ENCODE measurements at regions not wholly inside any gene's neighbourhood (a gene's known extent, or its start where the extent isn't known, plus 50 kb on each side); places are given as distances from the start of the nearest gene placed in this dataset.
"Not testable (repeated sequence)": the region's sequence is repeated elsewhere in the genome, so short reads cannot be mapped to it uniquely, and the experiment has no call there.

- in situ Hi-C loops (cut with MboI; ENCODE audit: low pct_unique_long_range_greater_than_20kb, low sequenced_read_pairs, unreplicated experiment), result no loop called here
- no peak for TF ChIP-seq CTCF (IDR thresholded peaks at IDR 0.05; ENCODE audit: extremely low read depth, insufficient read depth, missing control alignments)
- no peak for DNase-seq (ENCODE audit: low spot score)
Observed at GRCh38 chr11:42974510-42975179, 337.2 kb upstream of the API5 start.

- TF ChIP-seq CTCF (IDR thresholded peaks at IDR 0.05; ENCODE audit: extremely low read depth, insufficient read depth, missing control alignments), result no peak
- in situ Hi-C loops (cut with MboI; ENCODE audit: low pct_unique_long_range_greater_than_20kb, low sequenced_read_pairs, unreplicated experiment), result no loop called here
- DNase-seq (ENCODE audit: low spot score), result no peak
Observed at GRCh38 chr11:42975180-42975529, 336.6 kb upstream of the API5 start.

GRCh38 chr11:42976636-42977217, 335.1 kb upstream of the API5 start:
- TF ChIP-seq CTCF (IDR thresholded peaks at IDR 0.05; ENCODE audit: extremely low read depth, insufficient read depth, missing control alignments), result no peak
- no peak for DNase-seq (ENCODE audit: low spot score)
- in situ Hi-C loops (cut with MboI; ENCODE audit: low pct_unique_long_range_greater_than_20kb, low sequenced_read_pairs, unreplicated experiment), result no loop called here

- in situ Hi-C loops (cut with MboI; ENCODE audit: low pct_unique_long_range_greater_than_20kb, low sequenced_read_pairs, unreplicated experiment), result no loop called here
- no peak for DNase-seq (ENCODE audit: low spot score)
- no peak for TF ChIP-seq CTCF (IDR thresholded peaks at IDR 0.05; ENCODE audit: extremely low read depth, insufficient read depth, missing control alignments)
Observed at GRCh38 chr11:42992594-42992993, 319.2 kb upstream of the API5 start.

GRCh38 chr11:42996421-42997307, 315.1 kb upstream of the API5 start:
- in situ Hi-C loops (cut with MboI; ENCODE audit: low pct_unique_long_range_greater_than_20kb, low sequenced_read_pairs, unreplicated experiment), result no loop called here
- DNase-seq (ENCODE audit: low spot score), result no peak
- no peak for TF ChIP-seq CTCF (IDR thresholded peaks at IDR 0.05; ENCODE audit: extremely low read depth, insufficient read depth, missing control alignments)

GRCh38 chr11:43004879-43005278, 306.9 kb upstream of the API5 start:
- DNase-seq (ENCODE audit: low spot score); in situ Hi-C loops (cut with MboI; ENCODE audit: low pct_unique_long_range_greater_than_20kb, low sequenced_read_pairs, unreplicated experiment): not testable (repeated sequence)

GRCh38 chr11:43010042-43010441, 301.8 kb upstream of the API5 start:
- no peak for DNase-seq (ENCODE audit: low spot score)
- in situ Hi-C loops (cut with MboI; ENCODE audit: low pct_unique_long_range_greater_than_20kb, low sequenced_read_pairs, unreplicated experiment), result no loop called here

More at GRCh38 chr11:43010042-43010441, 301.8 kb upstream of the API5 start:
- TF ChIP-seq CTCF (IDR thresholded peaks at IDR 0.05; ENCODE audit: extremely low read depth, insufficient read depth, missing control alignments), result no peak
